Prostate gland (tissue), 2 donors: ENCODE measurements at regions not wholly inside any gene's neighbourhood (a gene's known extent, or its start where the extent isn't known, plus 50 kb on each side); places are given as distances from the start of the nearest gene placed in this dataset.

Experiments
- POLR2AphosphoS5 ChIP-seq: sonication (generic); formaldehyde crosslinking; IDR thresholded peaks from one replicate; pipeline ENCODE4 v1.6.1; 2017; ENCODE audit warnings: antibody characterized with exemption
- TF ChIP-seq, protein P1 (sequence below), 4 experiments: fragments of 200-600 bp in 2 of 4; fragments of 450-650 bp in 2 of 4; sonication (generic) in 2 of 4; IDR thresholded peaks; 1 replicate in 3 of 4; 2 replicates in 1 of 4; pipeline ENCODE4 v1.5.1; 2016 to 2019; ENCODE audit warnings: antibody characterized with exemption in 4 of 4, mild to moderate bottlenecking in 2 of 4, moderate library complexity in 2 of 4

DNA sequence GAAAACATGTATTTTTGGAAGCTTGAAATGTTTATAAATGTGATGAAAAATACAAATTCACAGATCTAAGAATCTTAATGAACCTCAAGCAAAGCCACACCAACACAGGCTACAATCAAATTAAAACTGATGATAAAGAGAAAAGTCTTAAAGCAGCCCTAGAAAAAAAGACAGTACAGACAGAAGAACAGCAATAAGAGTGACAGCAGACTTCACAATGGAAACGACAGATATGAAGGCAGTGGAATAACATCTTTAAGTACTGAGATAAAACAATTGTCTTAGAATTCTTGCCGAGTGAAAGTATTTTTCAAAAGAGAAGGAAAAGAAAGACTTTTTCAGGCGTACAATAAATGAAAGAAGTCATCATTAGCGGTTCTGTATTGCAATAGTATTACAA is 423.6 kb upstream of the LCORL start:
- TF ChIP-seq POLR2AphosphoS5: no peak
- TF ChIP-seq, protein P1, sequence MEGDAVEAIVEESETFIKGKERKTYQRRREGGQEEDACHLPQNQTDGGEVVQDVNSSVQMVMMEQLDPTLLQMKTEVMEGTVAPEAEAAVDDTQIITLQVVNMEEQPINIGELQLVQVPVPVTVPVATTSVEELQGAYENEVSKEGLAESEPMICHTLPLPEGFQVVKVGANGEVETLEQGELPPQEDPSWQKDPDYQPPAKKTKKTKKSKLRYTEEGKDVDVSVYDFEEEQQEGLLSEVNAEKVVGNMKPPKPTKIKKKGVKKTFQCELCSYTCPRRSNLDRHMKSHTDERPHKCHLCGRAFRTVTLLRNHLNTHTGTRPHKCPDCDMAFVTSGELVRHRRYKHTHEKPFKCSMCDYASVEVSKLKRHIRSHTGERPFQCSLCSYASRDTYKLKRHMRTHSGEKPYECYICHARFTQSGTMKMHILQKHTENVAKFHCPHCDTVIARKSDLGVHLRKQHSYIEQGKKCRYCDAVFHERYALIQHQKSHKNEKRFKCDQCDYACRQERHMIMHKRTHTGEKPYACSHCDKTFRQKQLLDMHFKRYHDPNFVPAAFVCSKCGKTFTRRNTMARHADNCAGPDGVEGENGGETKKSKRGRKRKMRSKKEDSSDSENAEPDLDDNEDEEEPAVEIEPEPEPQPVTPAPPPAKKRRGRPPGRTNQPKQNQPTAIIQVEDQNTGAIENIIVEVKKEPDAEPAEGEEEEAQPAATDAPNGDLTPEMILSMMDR (IDR thresholded peaks at IDR 0.05): no peak
